NCI-H2081 treated with DMSO at 0.1 percent for 48 hours (cell line): ENCODE measurements at regions not wholly inside any gene's neighbourhood (a gene's known extent, or its start where the extent isn't known, plus 50 kb on each side); places are given as distances from the start of the nearest gene placed in this dataset.
"Not testable (repeated sequence)": the region's sequence is repeated elsewhere in the genome, so short reads cannot be mapped to it uniquely, and the experiment has no call there.

Experiments used
- DNase-seq: peaks from one replicate; lab custom pipeline; 2025; lab: John Stamatoyannopoulos, UW

GRCh38 chr18:44325903-44326635 is 354.6 kb upstream of the SETBP1 start:
- DNase-seq, result no peak

GRCh38 chr18:44331656-44332570 is 348.8 kb upstream of the SETBP1 start:
- DNase-seq, result no peak

- no peak for DNase-seq
These were observed 338.9 kb upstream of the SETBP1 start for GRCh38 chr18:44341759-44342158.

GRCh38 chr18:44342162-44342561 is 338.5 kb upstream of the SETBP1 start:
- no peak for DNase-seq

GRCh38 chr18:44342946-44343345 is 337.7 kb upstream of the SETBP1 start:
- DNase-seq, result no peak

GRCh38 chr18:44343570-44343969 is 337.1 kb upstream of the SETBP1 start:
- DNase-seq, result no peak

- DNase-seq, result no peak
These were observed 324.0 kb upstream of the SETBP1 start for GRCh38 chr18:44356566-44357157.

GRCh38 chr18:44358402-44358801 is 322.3 kb upstream of the SETBP1 start:
- no peak for DNase-seq

GRCh38 chr18:44359741-44360140 is 320.9 kb upstream of the SETBP1 start:
- DNase-seq, result not testable (repeated sequence)

- not testable (repeated sequence) for DNase-seq
These were observed 318.5 kb upstream of the SETBP1 start for GRCh38 chr18:44362213-44362612.

- no peak for DNase-seq
These were observed 309.8 kb upstream of the SETBP1 start for GRCh38 chr18:44370861-44371260.

- no peak for DNase-seq
These were observed 305.7 kb upstream of the SETBP1 start for GRCh38 chr18:44374966-44375365.

- DNase-seq, result no peak
These were observed 294.3 kb upstream of the SETBP1 start for GRCh38 chr18:44386401-44386800.

- no peak for DNase-seq
These were observed 292.4 kb upstream of the SETBP1 start for GRCh38 chr18:44388329-44388728.

- no peak for DNase-seq
These were observed 287.8 kb upstream of the SETBP1 start for GRCh38 chr18:44392933-44393332.

GRCh38 chr18:44393406-44393805 is 287.3 kb upstream of the SETBP1 start:
- no peak for DNase-seq

- DNase-seq, result no peak
These were observed 284.1 kb upstream of the SETBP1 start for GRCh38 chr18:44396550-44396949.

GRCh38 chr18:44409071-44409470 is 271.6 kb upstream of the SETBP1 start:
- no peak for DNase-seq

GRCh38 chr18:44409515-44409914 is 271.2 kb upstream of the SETBP1 start:
- no peak for DNase-seq

- DNase-seq, result no peak
These were observed 269.9 kb upstream of the SETBP1 start for GRCh38 chr18:44410740-44411139.

- DNase-seq, result no peak
These were observed 269.3 kb upstream of the SETBP1 start for GRCh38 chr18:44411262-44411905.

- no peak for DNase-seq
These were observed 268.7 kb upstream of the SETBP1 start for GRCh38 chr18:44411976-44412375.
